RWPE2 (cell line): ENCODE measurements at regions not wholly inside any gene's neighbourhood (a gene's known extent, or its start where the extent isn't known, plus 50 kb on each side); places are given as distances from the start of the nearest gene placed in this dataset.

ENCODE experiments used
- ATAC-seq: fragments of 200-7000 bp; cut with Tn5 transposase; 3 replicates; pipeline ENCODE4 v1.9.1; 2021; ENCODE audit warnings: low read depth
- DNase-seq: peaks from one replicate; pipeline ENCODE4 v3.0.0-alpha.2; 2020; ENCODE audit warnings: low spot score
- H3K27ac ChIP-seq: fragments of 450-650 bp; 2 replicates; pipeline ENCODE4 v1.5.1; 2017; ENCODE audit warnings: mild to moderate bottlenecking; ENCODE audit not compliant: poor library complexity, severe bottlenecking
- H3K27me3 ChIP-seq: fragments of 250-450 bp; sonication (Bioruptor Pico); 2 replicates; pipeline ENCODE4 v1.5.1; 2021; ENCODE audit warnings: mild to moderate bottlenecking, moderate library complexity; ENCODE audit not compliant: insufficient read depth, poor library complexity, severe bottlenecking
- H3K36me3 ChIP-seq: fragments of 250-450 bp; sonication (Bioruptor Pico); 2 replicates; pipeline ENCODE4 v1.5.1; 2020; ENCODE audit warnings: low read depth, mild to moderate bottlenecking, moderate library complexity
- H3K4me1 ChIP-seq: fragments of 250-450 bp; sonication (Bioruptor Pico); 2 replicates; pipeline ENCODE4 v1.5.1; 2021; ENCODE audit warnings: mild to moderate bottlenecking, moderate library complexity; ENCODE audit not compliant: insufficient read depth, poor library complexity, severe bottlenecking
- H3K4me3 ChIP-seq: fragments of 250-450 bp; sonication (Bioruptor Pico); 2 replicates; pipeline ENCODE4 v1.5.1; 2021; ENCODE audit warnings: mild to moderate bottlenecking, moderate library complexity; ENCODE audit not compliant: severe bottlenecking
- H3K9me3 ChIP-seq: fragments of 250-450 bp; sonication (Bioruptor Pico); 2 replicates; pipeline ENCODE4 v1.5.1; 2021; ENCODE audit warnings: mild to moderate bottlenecking, moderate library complexity; ENCODE audit not compliant: severe bottlenecking
- TF ChIP-seq, protein P1 (sequence below): fragments of 450-650 bp; IDR thresholded peaks from one replicate; pipeline ENCODE4 v1.5.1; 2017; ENCODE audit warnings: mild to moderate bottlenecking, moderate library complexity; ENCODE audit not compliant: poor library complexity, severe bottlenecking

DNA sequence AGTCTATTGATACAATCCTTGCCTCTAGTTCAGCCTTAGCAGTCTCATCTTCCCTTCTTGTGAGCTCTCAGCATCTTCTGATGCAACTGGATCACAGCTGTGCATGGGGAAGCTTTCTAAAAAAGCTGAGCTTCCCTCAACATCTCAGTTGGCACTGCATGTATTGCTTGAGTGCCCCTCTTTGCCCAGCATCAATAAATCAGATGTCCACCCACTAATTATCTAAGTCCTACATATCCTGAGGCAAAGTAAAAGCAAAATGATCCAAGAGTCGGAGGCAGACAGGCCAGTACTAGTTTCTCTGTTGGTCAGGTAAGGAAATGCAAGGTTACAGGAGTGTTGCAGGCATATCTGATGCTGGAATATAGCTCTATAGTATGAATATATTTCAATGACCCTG, 334.5 kb upstream of the NCAM1 start:
- Histone ChIP-seq H3K27me3 (no peaks in the 10 kb centered on the region), H3K9me3 (no peaks in the 10 kb centered on the region), H3K27ac (no peak overlapping the region), H3K36me3 (no peaks in the 10 kb centered on the region), H3K4me3 (no peak overlapping the region), H3K4me1 (peaks cover 7% of the 10 kb centered on the region)
- TF ChIP-seq, protein P1, sequence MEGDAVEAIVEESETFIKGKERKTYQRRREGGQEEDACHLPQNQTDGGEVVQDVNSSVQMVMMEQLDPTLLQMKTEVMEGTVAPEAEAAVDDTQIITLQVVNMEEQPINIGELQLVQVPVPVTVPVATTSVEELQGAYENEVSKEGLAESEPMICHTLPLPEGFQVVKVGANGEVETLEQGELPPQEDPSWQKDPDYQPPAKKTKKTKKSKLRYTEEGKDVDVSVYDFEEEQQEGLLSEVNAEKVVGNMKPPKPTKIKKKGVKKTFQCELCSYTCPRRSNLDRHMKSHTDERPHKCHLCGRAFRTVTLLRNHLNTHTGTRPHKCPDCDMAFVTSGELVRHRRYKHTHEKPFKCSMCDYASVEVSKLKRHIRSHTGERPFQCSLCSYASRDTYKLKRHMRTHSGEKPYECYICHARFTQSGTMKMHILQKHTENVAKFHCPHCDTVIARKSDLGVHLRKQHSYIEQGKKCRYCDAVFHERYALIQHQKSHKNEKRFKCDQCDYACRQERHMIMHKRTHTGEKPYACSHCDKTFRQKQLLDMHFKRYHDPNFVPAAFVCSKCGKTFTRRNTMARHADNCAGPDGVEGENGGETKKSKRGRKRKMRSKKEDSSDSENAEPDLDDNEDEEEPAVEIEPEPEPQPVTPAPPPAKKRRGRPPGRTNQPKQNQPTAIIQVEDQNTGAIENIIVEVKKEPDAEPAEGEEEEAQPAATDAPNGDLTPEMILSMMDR = no peak
- DNase-seq (no peak), ATAC-seq (no peak)

GRCh38 chr11:112627588-112628045, 333.6 kb upstream of the NCAM1 start:
- no peak for DNase-seq
- no peak overlapping the region for H3K4me3 ChIP-seq
- no peak for ATAC-seq

GRCh38 chr11:112628676-112629075, 332.5 kb upstream of the NCAM1 start:
- no peak overlapping the region for H3K27ac ChIP-seq
- no peak for ATAC-seq
- TF ChIP-seq, protein P1 = no peak

More at GRCh38 chr11:112627588-112628045, 333.6 kb upstream of the NCAM1 start:
- Histone ChIP-seq H3K4me1 (peaks cover 7% of the 10 kb centered on the region), H3K9me3 (no peaks in the 10 kb centered on the region), H3K27ac (no peak overlapping the region), H3K27me3 (no peaks in the 10 kb centered on the region), H3K36me3 (no peaks in the 10 kb centered on the region)
- TF ChIP-seq, protein P1 = no peak

DNA sequence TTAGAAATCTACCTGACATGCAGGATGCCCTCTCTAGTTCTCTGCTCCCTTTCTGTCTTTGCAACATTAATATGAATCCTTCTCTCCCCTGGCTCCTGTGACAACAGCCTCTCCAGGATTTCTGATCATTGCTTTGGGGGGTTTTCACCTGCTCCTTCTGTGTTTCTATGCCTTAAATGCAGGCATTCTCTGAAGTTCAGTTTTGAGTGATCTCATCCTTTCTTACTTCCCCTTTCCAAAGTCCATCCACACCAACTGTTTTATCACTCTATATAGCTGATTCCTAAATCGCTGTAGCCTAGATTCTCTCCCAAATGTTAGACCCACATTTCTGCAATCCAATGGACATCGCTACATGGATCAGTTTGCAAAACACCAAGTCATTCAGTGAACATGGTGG, 330.7 kb upstream of the NCAM1 start:
- Histone ChIP-seq H3K9me3 (no peaks in the 10 kb centered on the region), H3K27me3 (no peaks in the 10 kb centered on the region), H3K36me3 (no peaks in the 10 kb centered on the region), H3K4me1 (peaks cover 7% of the 10 kb centered on the region), H3K4me3 (no peak overlapping the region), H3K27ac (no peak overlapping the region)
- TF ChIP-seq, protein P1 = no peak
- ATAC-seq = no peak
- no peak for DNase-seq

More at GRCh38 chr11:112628676-112629075, 332.5 kb upstream of the NCAM1 start:
- Histone ChIP-seq H3K9me3 (no peaks in the 10 kb centered on the region), H3K4me1 (peaks cover 7% of the 10 kb centered on the region), H3K27me3 (no peaks in the 10 kb centered on the region), H3K36me3 (no peaks in the 10 kb centered on the region), H3K4me3 (no peak overlapping the region)
- DNase-seq = no peak

- no peak overlapping the region for H3K4me3 ChIP-seq
- DNase-seq (no peak), ATAC-seq (no peak)
- H3K27ac ChIP-seq = no peak overlapping the region
- no peaks in the 10 kb centered on the region for H3K27me3 ChIP-seq
- TF ChIP-seq, protein P1 = no peak
- H3K36me3 ChIP-seq = no peaks in the 10 kb centered on the region
- no peaks in the 10 kb centered on the region for H3K9me3 ChIP-seq
- peaks cover under 1% of the 10 kb centered on the region for H3K4me1 ChIP-seq
Observed at GRCh38 chr11:112631333-112631732, 329.9 kb upstream of the NCAM1 start.
